NCI-H1092 treated with DMSO at 0.1 percent for 48 hours (cell line): ENCODE measurements at regions not wholly inside any gene's neighbourhood (a gene's known extent, or its start where the extent isn't known, plus 50 kb on each side); places are given as distances from the start of the nearest gene placed in this dataset.
"Not testable (repeated sequence)": the region's sequence is repeated elsewhere in the genome, so short reads cannot be mapped to it uniquely, and the experiment has no call there.

Experiments used
- DNase-seq: peaks from one replicate; lab custom pipeline; 2025; lab: John Stamatoyannopoulos, UW

GRCh38 chr11:25319127-25319526 lies 822.3 kb downstream of the LUZP2 start:
- DNase-seq = no peak

- DNase-seq = no peak
Measured at GRCh38 chr11:25327656-25328055, 830.8 kb downstream of the LUZP2 start.

GRCh38 chr11:25339281-25339680 lies 842.4 kb downstream of the LUZP2 start:
- no peak for DNase-seq

- DNase-seq = no peak
Measured at GRCh38 chr11:25349537-25349936, 852.7 kb downstream of the LUZP2 start.

- no peak for DNase-seq
Measured at GRCh38 chr11:25350899-25351803, 854.3 kb downstream of the LUZP2 start.

- DNase-seq = no peak
Measured at GRCh38 chr11:25357133-25357532, 860.3 kb downstream of the LUZP2 start.

GRCh38 chr11:25377466-25377865 lies 880.6 kb downstream of the LUZP2 start:
- no peak for DNase-seq

GRCh38 chr11:25396847-25397246 lies 900.0 kb downstream of the LUZP2 start:
- DNase-seq = no peak

- no peak for DNase-seq
Measured at GRCh38 chr11:25408146-25408545, 911.3 kb downstream of the LUZP2 start.

- DNase-seq = no peak
Measured at GRCh38 chr11:25415793-25416192, 916.1 kb upstream of the ANO3 start.

- no peak for DNase-seq
Measured at GRCh38 chr11:25423436-25424199, 908.3 kb upstream of the ANO3 start.

GRCh38 chr11:25432376-25432775 lies 899.6 kb upstream of the ANO3 start:
- DNase-seq = no peak

- DNase-seq = no peak
Measured at GRCh38 chr11:25435197-25435596, 896.7 kb upstream of the ANO3 start.

- no peak for DNase-seq
Measured at GRCh38 chr11:25436326-25436725, 895.6 kb upstream of the ANO3 start.

GRCh38 chr11:25441421-25441820 lies 890.5 kb upstream of the ANO3 start:
- DNase-seq = no peak

- no peak for DNase-seq
Measured at GRCh38 chr11:25449091-25449490, 882.8 kb upstream of the ANO3 start.

- DNase-seq = no peak
Measured at GRCh38 chr11:25453471-25453870, 878.5 kb upstream of the ANO3 start.

- DNase-seq = no peak
Measured at GRCh38 chr11:25456211-25456610, 875.7 kb upstream of the ANO3 start.

GRCh38 chr11:25483915-25484635 lies 847.9 kb upstream of the ANO3 start:
- DNase-seq = no peak

- no peak for DNase-seq
Measured at GRCh38 chr11:25485315-25485714, 846.6 kb upstream of the ANO3 start.

- DNase-seq = not testable (repeated sequence)
Measured at GRCh38 chr11:25486338-25486737, 845.6 kb upstream of the ANO3 start.

GRCh38 chr11:25488176-25488575 lies 843.8 kb upstream of the ANO3 start:
- not testable (repeated sequence) for DNase-seq
